Keratinocyte (primary cell): ENCODE measurements at regions not wholly inside any gene's neighbourhood (a gene's known extent, or its start where the extent isn't known, plus 50 kb on each side); places are given as distances from the start of the nearest gene placed in this dataset.

ENCODE experiments used
- DNase-seq: peaks from one replicate; pipeline ENCODE4 v3.0.0-alpha.2; 2011; ENCODE audit warnings: low read depth, missing footprints, low spot score
- FAIRE-seq: peaks from 2 replicates; lab custom pipeline; 2011; peaks lifted over from hg19 to GRCh38; lab: Jason Lieb, UNC
- H2AFZ ChIP-seq: 2 replicates; pipeline ENCODE4 v1.6.0; 2012; ENCODE audit warnings: low read length, control low read depth, inconsistent platforms; ENCODE audit not compliant: control insufficient read depth
- H3K27ac ChIP-seq: 2 replicates; pipeline ENCODE4 v1.5.1; 2011; ENCODE audit warnings: low read length; ENCODE audit not compliant: control insufficient read depth, insufficient read depth
- H3K27me3 ChIP-seq: 3 replicates; pipeline ENCODE4 v1.6.0; 2011; ENCODE audit warnings: low read length; ENCODE audit not compliant: control insufficient read depth, insufficient read depth; ENCODE audit errors: extremely low read depth
- H3K36me3 ChIP-seq, 2 experiments: 2 replicates in 1 of 2; 3 replicates in 1 of 2; pipeline ENCODE4 v1.5.1; 2011; ENCODE audit warnings: low read length in 2 of 2, mild to moderate bottlenecking in 1 of 2; ENCODE audit not compliant: control insufficient read depth in 2 of 2, insufficient read depth in 2 of 2; ENCODE audit errors: extremely low read depth in 1 of 2
- H3K4me1 ChIP-seq: 3 replicates; pipeline ENCODE4 v1.5.1; 2011; ENCODE audit warnings: low read length; ENCODE audit not compliant: control insufficient read depth, insufficient read depth; ENCODE audit errors: extremely low read depth
- H3K4me2 ChIP-seq: 3 replicates; pipeline ENCODE4 v1.6.0; 2011; ENCODE audit warnings: low read depth, low read length; ENCODE audit not compliant: control insufficient read depth, insufficient read depth; ENCODE audit errors: extremely low read depth
- H3K4me3 ChIP-seq, 3 experiments: fragments of 200-600 bp in 1 of 3; sonication (generic) in 1 of 3; 2 replicates in 2 of 3; 3 replicates in 1 of 3; pipeline ENCODE4 v1.5.1; 2011 to 2016; ENCODE audit warnings: low read length in 3 of 3, mild to moderate bottlenecking in 3 of 3, control low read depth in 2 of 3, inconsistent platforms in 1 of 3, low read depth in 1 of 3, mixed read lengths in 1 of 3, mixed run types in 1 of 3, moderate library complexity in 1 of 3; ENCODE audit not compliant: control insufficient read depth in 2 of 3, insufficient read depth in 2 of 3; ENCODE audit errors: extremely low read depth in 1 of 3
- H3K79me2 ChIP-seq: 2 replicates; pipeline ENCODE4 v1.6.0; 2012; ENCODE audit warnings: low read length; ENCODE audit not compliant: control insufficient read depth, insufficient read depth
- H3K9ac ChIP-seq: 3 replicates; pipeline ENCODE4 v1.6.0; 2011; ENCODE audit warnings: low read length; ENCODE audit not compliant: control insufficient read depth, insufficient read depth; ENCODE audit errors: extremely low read depth
- H3K9me1 ChIP-seq: 3 replicates; pipeline ENCODE4 v1.6.0; 2011; ENCODE audit warnings: low read length; ENCODE audit not compliant: control insufficient read depth, insufficient read depth; ENCODE audit errors: extremely low read depth
- H3K9me3 ChIP-seq: 2 replicates; pipeline ENCODE4 v1.5.1; 2012; ENCODE audit warnings: low read depth, low read length; ENCODE audit not compliant: control insufficient read depth
- H4K20me1 ChIP-seq: 3 replicates; pipeline ENCODE4 v1.6.0; 2011; ENCODE audit warnings: low read length; ENCODE audit not compliant: control insufficient read depth, insufficient read depth; ENCODE audit errors: extremely low read depth
- EZH2 ChIP-seq: IDR thresholded peaks from one replicate; pipeline ENCODE4 v1.6.1; 2012; ENCODE audit warnings: inconsistent platforms, mild to moderate bottlenecking, low read length, moderate library complexity
- dilution Hi-C: fragments of 300-500 bp; cut with MboI; formaldehyde crosslinking; loops from one replicate; pipeline ENCODE4 v1.7.0; 2020; ENCODE audit warnings: low sequenced_read_pairs; ENCODE audit not compliant: extremely low pct_ligation_motif_present
- TF ChIP-seq, protein P1 (sequence below), 3 experiments: IDR thresholded peaks in 1 of 3; conservative IDR thresholded peaks in 1 of 3; optimal IDR thresholded peaks in 1 of 3; 2 replicates in 2 of 3; 3 replicates in 1 of 3; pipeline versions ENCODE3 to v1.5.1; 2011; ENCODE audit warnings: low read length in 3 of 3, mild to moderate bottlenecking in 3 of 3, moderate library complexity in 2 of 3, control low read depth in 1 of 3, inconsistent platforms in 1 of 3; ENCODE audit not compliant: insufficient read depth in 2 of 3; ENCODE audit errors: extremely low read depth in 1 of 3

GRCh38 chrX:44451056-44451455, 91.6 kb downstream of the FUNDC1 start:
- FAIRE-seq (no peak), DNase-seq (no peak)
- Histone ChIP-seq H3K27me3 (no peaks in the 10 kb centered on the region), H3K4me1 (no peaks in the 10 kb centered on the region), H3K9me3 (peaks cover 1% of the 10 kb centered on the region), H3K4me3 (no peak overlapping the region), H3K9ac (no peak overlapping the region), H3K9me1 (no peaks in the 10 kb centered on the region), H2AFZ (no peak overlapping the region), H3K79me2 (no peaks in the 10 kb centered on the region), H4K20me1 (no peaks in the 10 kb centered on the region), H3K36me3 (no peaks in the 10 kb centered on the region), H3K4me2 (no peak overlapping the region), H3K27ac (no peak overlapping the region)
- TF ChIP-seq, protein P1, sequence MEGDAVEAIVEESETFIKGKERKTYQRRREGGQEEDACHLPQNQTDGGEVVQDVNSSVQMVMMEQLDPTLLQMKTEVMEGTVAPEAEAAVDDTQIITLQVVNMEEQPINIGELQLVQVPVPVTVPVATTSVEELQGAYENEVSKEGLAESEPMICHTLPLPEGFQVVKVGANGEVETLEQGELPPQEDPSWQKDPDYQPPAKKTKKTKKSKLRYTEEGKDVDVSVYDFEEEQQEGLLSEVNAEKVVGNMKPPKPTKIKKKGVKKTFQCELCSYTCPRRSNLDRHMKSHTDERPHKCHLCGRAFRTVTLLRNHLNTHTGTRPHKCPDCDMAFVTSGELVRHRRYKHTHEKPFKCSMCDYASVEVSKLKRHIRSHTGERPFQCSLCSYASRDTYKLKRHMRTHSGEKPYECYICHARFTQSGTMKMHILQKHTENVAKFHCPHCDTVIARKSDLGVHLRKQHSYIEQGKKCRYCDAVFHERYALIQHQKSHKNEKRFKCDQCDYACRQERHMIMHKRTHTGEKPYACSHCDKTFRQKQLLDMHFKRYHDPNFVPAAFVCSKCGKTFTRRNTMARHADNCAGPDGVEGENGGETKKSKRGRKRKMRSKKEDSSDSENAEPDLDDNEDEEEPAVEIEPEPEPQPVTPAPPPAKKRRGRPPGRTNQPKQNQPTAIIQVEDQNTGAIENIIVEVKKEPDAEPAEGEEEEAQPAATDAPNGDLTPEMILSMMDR (optimal IDR thresholded peaks at IDR 0.05 in 1 of 3, IDR thresholded peaks at IDR 0.05 in 1 of 3, conservative IDR thresholded peaks at IDR 0.05 in 1 of 3; ENCODE audit: extremely low read depth in 1 of 3, insufficient read depth in 2 of 3, low read length in 3 of 3): no peak
- TF ChIP-seq EZH2: no peak
- dilution Hi-C loops: no loop called here

GRCh38 chrX:44447214-44447613, 95.4 kb downstream of the FUNDC1 start:
- no peaks in the 10 kb centered on the region for H3K79me2 ChIP-seq
- FAIRE-seq (no peak), DNase-seq (no peak)
- no peak overlapping the region for H3K9ac ChIP-seq
- H3K4me1 ChIP-seq: no peaks in the 10 kb centered on the region
- no peaks in the 10 kb centered on the region for H3K36me3 ChIP-seq
- no peaks in the 10 kb centered on the region for H3K9me1 ChIP-seq
- H3K9me3 ChIP-seq: peaks cover 1% of the 10 kb centered on the region
- no peak overlapping the region for H3K4me2 ChIP-seq
- H2AFZ ChIP-seq: no peak overlapping the region
- H3K27me3 ChIP-seq: no peaks in the 10 kb centered on the region
- no peaks in the 10 kb centered on the region for H4K20me1 ChIP-seq
- H3K27ac ChIP-seq: no peak overlapping the region
- H3K4me3 ChIP-seq: no peak overlapping the region
- TF ChIP-seq, protein P1 (optimal IDR thresholded peaks at IDR 0.05 in 1 of 3, IDR thresholded peaks at IDR 0.05 in 1 of 3, conservative IDR thresholded peaks at IDR 0.05 in 1 of 3; ENCODE audit: extremely low read depth in 1 of 3, insufficient read depth in 2 of 3, low read length in 3 of 3): no peak
- no peak for TF ChIP-seq EZH2
- dilution Hi-C loops: no loop called here
